ENCODE measurements at regions not wholly inside any gene's neighbourhood (a gene's known extent, or its start where the extent isn't known, plus 50 kb on each side); places are given as distances from the start of the nearest gene placed in this dataset.

GRCh38 chr6:144898052-144898689 is 613.0 kb downstream of the UTRN start:
- no peaks in the 10 kb centered on the region for H3K9me3 ChIP-seq
- no peaks in the 10 kb centered on the region for H3K27me3 ChIP-seq
- DNase-seq = no peak
- no peaks in the 10 kb centered on the region for H3K36me3 ChIP-seq (ENCODE audit: low read depth, missing control alignments)
- H3K4me1 ChIP-seq = no peaks in the 10 kb centered on the region
- WGBS, 2 donors = 88 to 96% methylated on average over 3 of the region's 3 CpGs
- intact Hi-C loops (cut with DNase I; ENCODE audit: low total_unique reads) = no loop called here
- H3K27ac ChIP-seq = no peak overlapping the region
- TF ChIP-seq CTCF (IDR thresholded peaks at IDR 0.05) (no peak), POLR2A (IDR thresholded peaks at IDR 0.05) (no peak)
- no peak overlapping the region for H3K4me3 ChIP-seq

- Histone ChIP-seq H3K4me3 (no peak overlapping the region), H3K36me3 (ENCODE audit: low read depth, missing control alignments) (no peaks in the 10 kb centered on the region), H3K27ac (no peak overlapping the region), H3K27me3 (no peaks in the 10 kb centered on the region), H3K9me3 (no peaks in the 10 kb centered on the region), H3K4me1 (no peaks in the 10 kb centered on the region)
- 97 to 100% methylated on average over 1 of the region's 1 CpG for WGBS, 2 donors
- intact Hi-C loops (cut with DNase I; ENCODE audit: low total_unique reads) = no loop called here
- no peak for TF ChIP-seq CTCF (IDR thresholded peaks at IDR 0.05)
- no peak for TF ChIP-seq POLR2A (IDR thresholded peaks at IDR 0.05)
- DNase-seq = no peak
Measured at GRCh38 chr6:144898741-144899140, 613.6 kb downstream of the UTRN start.

- TF ChIP-seq POLR2A (IDR thresholded peaks at IDR 0.05) (no peak), CTCF (IDR thresholded peaks at IDR 0.05) (no peak)
- Histone ChIP-seq H3K36me3 (ENCODE audit: low read depth, missing control alignments) (no peaks in the 10 kb centered on the region), H3K9me3 (no peaks in the 10 kb centered on the region), H3K27ac (no peak overlapping the region), H3K4me3 (no peak overlapping the region), H3K4me1 (no peaks in the 10 kb centered on the region), H3K27me3 (no peaks in the 10 kb centered on the region)
- no peak for DNase-seq
- intact Hi-C loops (cut with DNase I; ENCODE audit: low total_unique reads) = no loop called here
- WGBS, 2 donors = 94 to 100% methylated on average over 1 of the region's 1 CpG
Measured at GRCh38 chr6:144899161-144899560, 614.0 kb downstream of the UTRN start.

- Histone ChIP-seq H3K9me3 (no peaks in the 10 kb centered on the region), H3K4me3 (no peak overlapping the region), H3K36me3 (ENCODE audit: low read depth, missing control alignments) (no peaks in the 10 kb centered on the region), H3K4me1 (no peaks in the 10 kb centered on the region), H3K27ac (no peak overlapping the region), H3K27me3 (no peaks in the 10 kb centered on the region)
- intact Hi-C loops (cut with DNase I; ENCODE audit: low total_unique reads) = no loop called here
- no peak for DNase-seq
- TF ChIP-seq POLR2A (IDR thresholded peaks at IDR 0.05) = no peak
- TF ChIP-seq CTCF (IDR thresholded peaks at IDR 0.05) = no peak
- WGBS, 2 donors = 92 to 100% methylated on average over 1 of the region's 1 CpG
Measured at GRCh38 chr6:144901412-144901811, 616.3 kb downstream of the UTRN start.

- Histone ChIP-seq H3K36me3 (ENCODE audit: low read depth, missing control alignments) (no peaks in the 10 kb centered on the region), H3K4me3 (no peak overlapping the region), H3K9me3 (no peaks in the 10 kb centered on the region), H3K4me1 (no peaks in the 10 kb centered on the region), H3K27ac (no peak overlapping the region), H3K27me3 (no peaks in the 10 kb centered on the region)
- TF ChIP-seq CTCF (IDR thresholded peaks at IDR 0.05) (no peak), POLR2A (IDR thresholded peaks at IDR 0.05) (no peak)
- 90 to 100% methylated on average over 1 of the region's 1 CpG for WGBS, 2 donors
- intact Hi-C loops (cut with DNase I; ENCODE audit: low total_unique reads) = no loop called here
- DNase-seq = no peak
Measured at GRCh38 chr6:144908004-144908403, 622.9 kb downstream of the UTRN start.
